ENCODE measurements at regions not wholly inside any gene's neighbourhood (a gene's known extent, or its start where the extent isn't known, plus 50 kb on each side); places are given as distances from the start of the nearest gene placed in this dataset.
"Not testable (repeated sequence)": the region's sequence is repeated elsewhere in the genome, so short reads cannot be mapped to it uniquely, and the experiment has no call there.

- no peak overlapping the region for H3K4me3 Mint-ChIP-seq (ENCODE audit: low read depth)
- H3K27ac Mint-ChIP-seq = no peak overlapping the region
- DNase-seq (ENCODE audit: low spot score, unreplicated experiment) = no peak
- H3K4me1 Mint-ChIP-seq (ENCODE audit: low read depth) = peaks cover 7% of the 10 kb centered on the region
- H3K27me3 Mint-ChIP-seq = peaks cover 7% of the 10 kb centered on the region
- no peaks in the 10 kb centered on the region for H3K36me3 Mint-ChIP-seq (ENCODE audit: insufficient read depth)
- peaks cover 3% of the 10 kb centered on the region for H3K9me3 Mint-ChIP-seq (ENCODE audit: low read depth)
- TF ChIP-seq CTCF (IDR thresholded peaks at IDR 0.05; ENCODE audit: unreplicated experiment) = no peak
These were observed 200.4 kb downstream of the SPP2 start for GRCh38 chr2:234250926-234251325.

GRCh38 chr2:234249873-234250272 is 199.4 kb downstream of the SPP2 start:
- Mint-ChIP-seq H3K27me3 (peaks cover 7% of the 10 kb centered on the region), H3K4me1 (ENCODE audit: low read depth) (peaks cover 6% of the 10 kb centered on the region), H3K9me3 (ENCODE audit: low read depth) (peaks cover 3% of the 10 kb centered on the region), H3K4me3 (ENCODE audit: low read depth) (no peak overlapping the region), H3K27ac (no peak overlapping the region), H3K36me3 (ENCODE audit: insufficient read depth) (no peaks in the 10 kb centered on the region)
- no peak for DNase-seq (ENCODE audit: low spot score, unreplicated experiment)
- no peak for TF ChIP-seq CTCF (IDR thresholded peaks at IDR 0.05; ENCODE audit: unreplicated experiment)

GRCh38 chr2:234249034-234249735 is 198.7 kb downstream of the SPP2 start:
- Mint-ChIP-seq H3K9me3 (ENCODE audit: low read depth) (peaks cover 3% of the 10 kb centered on the region), H3K4me1 (ENCODE audit: low read depth) (peaks cover 6% of the 10 kb centered on the region), H3K36me3 (ENCODE audit: insufficient read depth) (no peaks in the 10 kb centered on the region), H3K4me3 (ENCODE audit: low read depth) (no peak overlapping the region), H3K27me3 (peaks cover 7% of the 10 kb centered on the region), H3K27ac (no peak overlapping the region)
- DNase-seq (ENCODE audit: low spot score, unreplicated experiment) = no peak
- TF ChIP-seq CTCF (IDR thresholded peaks at IDR 0.05; ENCODE audit: unreplicated experiment) = no peak

- not testable (repeated sequence) for H3K9me3 Mint-ChIP-seq (ENCODE audit: low read depth); H3K36me3 Mint-ChIP-seq (ENCODE audit: insufficient read depth); DNase-seq (ENCODE audit: low spot score, unreplicated experiment); H3K4me3 Mint-ChIP-seq (ENCODE audit: low read depth); H3K27me3 Mint-ChIP-seq; H3K27ac Mint-ChIP-seq
- peaks cover 13% of the 10 kb centered on the region for H3K4me1 Mint-ChIP-seq (ENCODE audit: low read depth)
These were observed 197.8 kb downstream of the SPP2 start for GRCh38 chr2:234248213-234248710.

GRCh38 chr2:234247453-234248180 is 197.1 kb downstream of the SPP2 start:
- no peak for TF ChIP-seq CTCF (IDR thresholded peaks at IDR 0.05; ENCODE audit: unreplicated experiment)
- Mint-ChIP-seq H3K9me3 (ENCODE audit: low read depth) (peaks cover 3% of the 10 kb centered on the region), H3K4me1 (ENCODE audit: low read depth) (peaks cover 13% of the 10 kb centered on the region), H3K4me3 (ENCODE audit: low read depth) (no peak overlapping the region), H3K27me3 (peaks cover 5% of the 10 kb centered on the region), H3K27ac (no peak overlapping the region), H3K36me3 (ENCODE audit: insufficient read depth) (no peaks in the 10 kb centered on the region)
- DNase-seq (ENCODE audit: low spot score, unreplicated experiment) = no peak

Data from progenitor cell of endocrine pancreas (in vitro differentiated cells).